ENCODE measurements at regions not wholly inside any gene's neighbourhood (a gene's known extent, or its start where the extent isn't known, plus 50 kb on each side); places are given as distances from the start of the nearest gene placed in this dataset.

GRCh38 chr6:1227935-1228753, 83.8 kb upstream of the FOXQ1 start:
- H3K36me3 Mint-ChIP-seq: no peaks in the 10 kb centered on the region
- no peak overlapping the region for H3K27ac Mint-ChIP-seq
- Histone ChIP-seq H3K4me3 (replicated peaks in 1 of 3; ENCODE audit: low read depth in 2 of 3, low read length in 3 of 3) (no peak overlapping the region), H3K4me2 (replicated peaks; ENCODE audit: extremely low read depth, low read length, poor library complexity, severe bottlenecking) (no peak overlapping the region), H3K36me3 (replicated peaks in 1 of 2; ENCODE audit: control insufficient read depth in 1 of 2, insufficient read depth in 2 of 2, low read length in 2 of 2) (no peaks in the 10 kb centered on the region), H4K20me1 (ENCODE audit: insufficient read depth, low read length) (no peaks in the 10 kb centered on the region), H3K27ac (ENCODE audit: low read depth in 1 of 2, low read length in 2 of 2) (no peak overlapping the region), H3K27me3 (ENCODE audit: control insufficient read depth in 2 of 2, insufficient read depth in 2 of 2, low read length in 2 of 2) (peaks cover 0 to 2% of the 10 kb centered on the region in 2 donors), H3K79me2 (ENCODE audit: insufficient read depth, low read length) (no peaks in the 10 kb centered on the region), H3K9me3 (replicated peaks in 1 of 2; ENCODE audit: control insufficient read depth in 1 of 2, insufficient read depth in 1 of 2, low read length in 2 of 2) (no peaks in the 10 kb centered on the region), H3K4me1 (ENCODE audit: control insufficient read depth in 1 of 2, insufficient read depth in 2 of 2, low read length in 2 of 2) (no peaks in the 10 kb centered on the region), H2AFZ (ENCODE audit: insufficient read depth, low read depth, low read length, poor library complexity, severe bottlenecking) (no peak overlapping the region), H3K9ac (ENCODE audit: insufficient read depth, low read length, poor library complexity, severe bottlenecking) (no peak overlapping the region)
- H3K27me3 Mint-ChIP-seq (ENCODE audit: low read depth in 3 of 3): peaks cover 1 to 6% (median 5%) of the 10 kb centered on the region in 3 donors
- no peak overlapping the region for H3K4me3 Mint-ChIP-seq
- TF ChIP-seq, protein P1, sequence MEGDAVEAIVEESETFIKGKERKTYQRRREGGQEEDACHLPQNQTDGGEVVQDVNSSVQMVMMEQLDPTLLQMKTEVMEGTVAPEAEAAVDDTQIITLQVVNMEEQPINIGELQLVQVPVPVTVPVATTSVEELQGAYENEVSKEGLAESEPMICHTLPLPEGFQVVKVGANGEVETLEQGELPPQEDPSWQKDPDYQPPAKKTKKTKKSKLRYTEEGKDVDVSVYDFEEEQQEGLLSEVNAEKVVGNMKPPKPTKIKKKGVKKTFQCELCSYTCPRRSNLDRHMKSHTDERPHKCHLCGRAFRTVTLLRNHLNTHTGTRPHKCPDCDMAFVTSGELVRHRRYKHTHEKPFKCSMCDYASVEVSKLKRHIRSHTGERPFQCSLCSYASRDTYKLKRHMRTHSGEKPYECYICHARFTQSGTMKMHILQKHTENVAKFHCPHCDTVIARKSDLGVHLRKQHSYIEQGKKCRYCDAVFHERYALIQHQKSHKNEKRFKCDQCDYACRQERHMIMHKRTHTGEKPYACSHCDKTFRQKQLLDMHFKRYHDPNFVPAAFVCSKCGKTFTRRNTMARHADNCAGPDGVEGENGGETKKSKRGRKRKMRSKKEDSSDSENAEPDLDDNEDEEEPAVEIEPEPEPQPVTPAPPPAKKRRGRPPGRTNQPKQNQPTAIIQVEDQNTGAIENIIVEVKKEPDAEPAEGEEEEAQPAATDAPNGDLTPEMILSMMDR (IDR thresholded peaks at IDR 0.05): no peak
- H3K9me3 Mint-ChIP-seq: peaks cover 0 to 1% (median 0%) of the 10 kb centered on the region in 7 donors
- intact Hi-C loops (cut with micrococcal nuclease): no loop called here
- 95% methylated on average over 8 of the region's 16 CpGs for WGBS (ENCODE audit: insufficient coverage)
- H3K4me1 Mint-ChIP-seq: no peaks in the 10 kb centered on the region
- no peak for DNase-seq

GRCh38 chr6:1227600-1227934, 84.3 kb upstream of the FOXQ1 start:
- H3K27me3 ChIP-seq (ENCODE audit: control insufficient read depth in 2 of 2, insufficient read depth in 2 of 2, low read length in 2 of 2): peaks cover 0 to 2% of the 10 kb centered on the region in 2 donors
- TF ChIP-seq, protein P1 (IDR thresholded peaks at IDR 0.05): no peak
- H3K4me1 ChIP-seq (ENCODE audit: control insufficient read depth in 1 of 2, insufficient read depth in 2 of 2, low read length in 2 of 2): no peaks in the 10 kb centered on the region
- no peak overlapping the region for H2AFZ ChIP-seq (ENCODE audit: insufficient read depth, low read depth, low read length, poor library complexity, severe bottlenecking)
- WGBS (ENCODE audit: insufficient coverage): 100% methylated on average over 2 of the region's 3 CpGs
- H3K4me1 Mint-ChIP-seq: no peaks in the 10 kb centered on the region
- no peaks in the 10 kb centered on the region for H3K36me3 ChIP-seq (replicated peaks in 1 of 2; ENCODE audit: control insufficient read depth in 1 of 2, insufficient read depth in 2 of 2, low read length in 2 of 2)
- peaks cover 0 to 6% (median 5%) of the 10 kb centered on the region in 3 donors for H3K27me3 Mint-ChIP-seq (ENCODE audit: low read depth in 3 of 3)
- H3K9me3 ChIP-seq (replicated peaks in 1 of 2; ENCODE audit: control insufficient read depth in 1 of 2, insufficient read depth in 1 of 2, low read length in 2 of 2): no peaks in the 10 kb centered on the region
- H3K9ac ChIP-seq (ENCODE audit: insufficient read depth, low read length, poor library complexity, severe bottlenecking): no peak overlapping the region
- H4K20me1 ChIP-seq (ENCODE audit: insufficient read depth, low read length): no peaks in the 10 kb centered on the region
- H3K27ac Mint-ChIP-seq: no peak overlapping the region
- no peaks in the 10 kb centered on the region for H3K36me3 Mint-ChIP-seq
- no peak overlapping the region for H3K4me3 Mint-ChIP-seq
- intact Hi-C loops (cut with micrococcal nuclease): no loop called here
- no peak for DNase-seq
- H3K79me2 ChIP-seq (ENCODE audit: insufficient read depth, low read length): no peaks in the 10 kb centered on the region
- no peak overlapping the region for H3K4me2 ChIP-seq (replicated peaks; ENCODE audit: extremely low read depth, low read length, poor library complexity, severe bottlenecking)
- H3K4me3 ChIP-seq (replicated peaks in 1 of 3; ENCODE audit: low read depth in 2 of 3, low read length in 3 of 3): no peak overlapping the region
- H3K27ac ChIP-seq (ENCODE audit: low read depth in 1 of 2, low read length in 2 of 2): no peak overlapping the region
- H3K9me3 Mint-ChIP-seq: peaks cover 0 to 1% (median 0%) of the 10 kb centered on the region in 7 donors
